Mucosa of descending colon (tissue), 3 donors: ENCODE measurements at regions not wholly inside any gene's neighbourhood (a gene's known extent, or its start where the extent isn't known, plus 50 kb on each side); places are given as distances from the start of the nearest gene placed in this dataset.

Source experiments
- ATAC-seq: fragments of 200-7000 bp; cut with Tn5 transposase; one replicate; pipeline ENCODE4 v1.9.1; 2020; ENCODE audit warnings: mild to moderate bottlenecking, moderate library complexity
- DNase-seq, 3 donors: peaks; one replicate each; pipeline ENCODE4 v3.0.0-alpha.2; 2020
- H3K36me3 ChIP-seq: fragments of 200-600 bp; one replicate; pipeline ENCODE4 v1.8.0; 2021; ENCODE audit warnings: low read depth, mild to moderate bottlenecking
- H3K4me1 ChIP-seq: fragments of 200-600 bp; one replicate; pipeline ENCODE4 v1.8.0; 2021; ENCODE audit warnings: low read depth, mild to moderate bottlenecking
- H3K4me3 ChIP-seq: fragments of 200-600 bp; one replicate; pipeline ENCODE4 v1.8.0; 2021; ENCODE audit warnings: mild to moderate bottlenecking
- H3K9me3 ChIP-seq: fragments of 200-600 bp; one replicate; pipeline ENCODE4 v1.8.0; 2021; ENCODE audit warnings: mild to moderate bottlenecking
- intact Hi-C, 2 donors: fragments of 100-400 bp; cut with DNase I in 1 of 2; cut with micrococcal nuclease in 1 of 2; formaldehyde crosslinking; loops; one replicate each; pipeline versions ENCODE4 v1.11.0 to v1.11.1; 2022; cut with DNase I, micrococcal nuclease
- TF ChIP-seq, protein P1 (sequence below): fragments of 200-600 bp; IDR thresholded peaks from one replicate; pipeline ENCODE4 v1.8.0; 2022; ENCODE audit warnings: antibody characterized with exemption, mild to moderate bottlenecking
- donor health status: DM: no; HTN: no; CAD: no; lungs with moderate emphysema.
- donor health status: DM: no; HTN: no; CAD: no.
- donor health status: DM: no; HTN: yes; CAD: no.

- TF ChIP-seq, protein P1, sequence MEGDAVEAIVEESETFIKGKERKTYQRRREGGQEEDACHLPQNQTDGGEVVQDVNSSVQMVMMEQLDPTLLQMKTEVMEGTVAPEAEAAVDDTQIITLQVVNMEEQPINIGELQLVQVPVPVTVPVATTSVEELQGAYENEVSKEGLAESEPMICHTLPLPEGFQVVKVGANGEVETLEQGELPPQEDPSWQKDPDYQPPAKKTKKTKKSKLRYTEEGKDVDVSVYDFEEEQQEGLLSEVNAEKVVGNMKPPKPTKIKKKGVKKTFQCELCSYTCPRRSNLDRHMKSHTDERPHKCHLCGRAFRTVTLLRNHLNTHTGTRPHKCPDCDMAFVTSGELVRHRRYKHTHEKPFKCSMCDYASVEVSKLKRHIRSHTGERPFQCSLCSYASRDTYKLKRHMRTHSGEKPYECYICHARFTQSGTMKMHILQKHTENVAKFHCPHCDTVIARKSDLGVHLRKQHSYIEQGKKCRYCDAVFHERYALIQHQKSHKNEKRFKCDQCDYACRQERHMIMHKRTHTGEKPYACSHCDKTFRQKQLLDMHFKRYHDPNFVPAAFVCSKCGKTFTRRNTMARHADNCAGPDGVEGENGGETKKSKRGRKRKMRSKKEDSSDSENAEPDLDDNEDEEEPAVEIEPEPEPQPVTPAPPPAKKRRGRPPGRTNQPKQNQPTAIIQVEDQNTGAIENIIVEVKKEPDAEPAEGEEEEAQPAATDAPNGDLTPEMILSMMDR, result no peak
- Histone ChIP-seq H3K4me1 (peaks cover 8% of the 10 kb centered on the region), H3K4me3 (no peak overlapping the region), H3K9me3 (no peaks in the 10 kb centered on the region), H3K36me3 (no peaks in the 10 kb centered on the region)
- peak in 2 of 3 donors; percentile 57 to 60 for DNase-seq
- ATAC-seq, result peak; percentile 97
- intact Hi-C loops, result no loop called here
Measured at GRCh38 chr7:46557295-46557711, 636.2 kb upstream of the IGFBP3 start.

DNA sequence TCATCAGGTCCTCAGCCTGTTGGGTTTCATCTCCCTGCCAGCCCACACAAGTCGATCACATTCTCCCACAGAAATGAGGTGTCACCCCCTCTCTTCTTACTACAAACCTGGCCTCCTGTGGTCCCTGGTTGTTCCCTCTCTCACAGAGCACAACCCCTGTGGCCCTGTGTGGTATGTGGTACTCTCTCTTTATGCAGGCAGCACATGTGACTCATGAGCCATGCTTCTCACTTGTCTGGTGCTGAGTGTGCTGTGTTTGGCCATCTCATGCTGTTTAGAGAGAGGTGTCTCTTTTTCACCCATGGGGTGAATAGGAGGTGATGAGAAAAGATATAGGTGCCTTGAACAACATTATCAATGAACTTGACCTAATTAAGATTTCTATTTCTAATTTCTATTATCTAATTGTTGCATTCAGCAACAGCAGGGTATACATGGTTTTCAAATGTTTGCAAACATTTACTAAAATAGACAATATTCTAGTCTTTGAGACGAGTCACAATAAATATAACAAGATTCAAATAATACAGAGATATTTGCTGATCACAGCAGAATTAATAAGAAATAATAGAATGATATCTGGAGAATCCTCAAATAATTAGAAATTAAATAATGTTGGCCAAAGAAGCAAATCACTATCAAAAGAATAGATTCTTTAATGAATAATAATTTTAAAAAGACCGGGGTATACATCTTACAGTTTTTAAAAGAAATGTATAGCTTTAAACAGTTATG, 633.8 kb upstream of the IGFBP3 start:
- DNase-seq, result no peak
- H3K9me3 ChIP-seq, result no peaks in the 10 kb centered on the region
- intact Hi-C loops, result no loop called here
- no peak for ATAC-seq
- TF ChIP-seq, protein P1, result no peak
- no peak overlapping the region for H3K4me3 ChIP-seq
- no peaks in the 10 kb centered on the region for H3K36me3 ChIP-seq
- H3K4me1 ChIP-seq, result peaks cover 8% of the 10 kb centered on the region

GRCh38 chr7:46551603-46552002, 630.5 kb upstream of the IGFBP3 start:
- no peaks in the 10 kb centered on the region for H3K9me3 ChIP-seq
- H3K4me1 ChIP-seq, result peaks cover 4% of the 10 kb centered on the region
- intact Hi-C loops, result no loop called here
- no peaks in the 10 kb centered on the region for H3K36me3 ChIP-seq
- TF ChIP-seq, protein P1, result no peak
- ATAC-seq, result no peak
- DNase-seq, result no peak
- no peak overlapping the region for H3K4me3 ChIP-seq

DNA sequence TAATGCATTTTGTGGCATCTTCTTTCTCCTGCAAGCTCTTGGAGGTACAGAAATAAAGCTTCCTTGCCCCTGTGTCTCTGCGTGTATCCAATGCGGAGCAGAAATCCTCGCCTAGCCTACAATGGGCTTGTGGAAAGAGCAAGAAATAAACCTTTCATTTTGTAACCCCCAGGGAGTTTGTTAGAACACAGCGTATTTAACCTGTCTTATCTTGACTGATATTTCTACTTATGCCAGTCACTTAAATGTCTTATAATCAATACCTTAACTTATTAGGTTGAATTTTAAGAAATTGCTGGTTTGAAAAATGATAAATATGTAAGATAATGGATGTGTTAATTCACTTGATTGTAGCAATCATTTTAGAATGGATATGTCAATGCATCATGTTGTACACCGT, 629.8 kb upstream of the IGFBP3 start:
- intact Hi-C loops, result no loop called here
- no peaks in the 10 kb centered on the region for H3K36me3 ChIP-seq
- DNase-seq (no peak), ATAC-seq (no peak)
- no peaks in the 10 kb centered on the region for H3K9me3 ChIP-seq
- H3K4me1 ChIP-seq, result no peaks in the 10 kb centered on the region
- TF ChIP-seq, protein P1, result no peak
- no peak overlapping the region for H3K4me3 ChIP-seq

- no peak for ATAC-seq
Measured at GRCh38 chr7:46549892-46550639, 629.0 kb upstream of the IGFBP3 start.

More at GRCh38 chr7:46549892-46550639, 629.0 kb upstream of the IGFBP3 start:
- no peak for DNase-seq
- Histone ChIP-seq H3K36me3 (no peaks in the 10 kb centered on the region), H3K4me1 (no peaks in the 10 kb centered on the region), H3K9me3 (no peaks in the 10 kb centered on the region), H3K4me3 (no peak overlapping the region)
- TF ChIP-seq, protein P1, result no peak
- intact Hi-C loops, result no loop called here
